ENCODE measurements at regions not wholly inside any gene's neighbourhood (a gene's known extent, or its start where the extent isn't known, plus 50 kb on each side); places are given as distances from the start of the nearest gene placed in this dataset.

DNA sequence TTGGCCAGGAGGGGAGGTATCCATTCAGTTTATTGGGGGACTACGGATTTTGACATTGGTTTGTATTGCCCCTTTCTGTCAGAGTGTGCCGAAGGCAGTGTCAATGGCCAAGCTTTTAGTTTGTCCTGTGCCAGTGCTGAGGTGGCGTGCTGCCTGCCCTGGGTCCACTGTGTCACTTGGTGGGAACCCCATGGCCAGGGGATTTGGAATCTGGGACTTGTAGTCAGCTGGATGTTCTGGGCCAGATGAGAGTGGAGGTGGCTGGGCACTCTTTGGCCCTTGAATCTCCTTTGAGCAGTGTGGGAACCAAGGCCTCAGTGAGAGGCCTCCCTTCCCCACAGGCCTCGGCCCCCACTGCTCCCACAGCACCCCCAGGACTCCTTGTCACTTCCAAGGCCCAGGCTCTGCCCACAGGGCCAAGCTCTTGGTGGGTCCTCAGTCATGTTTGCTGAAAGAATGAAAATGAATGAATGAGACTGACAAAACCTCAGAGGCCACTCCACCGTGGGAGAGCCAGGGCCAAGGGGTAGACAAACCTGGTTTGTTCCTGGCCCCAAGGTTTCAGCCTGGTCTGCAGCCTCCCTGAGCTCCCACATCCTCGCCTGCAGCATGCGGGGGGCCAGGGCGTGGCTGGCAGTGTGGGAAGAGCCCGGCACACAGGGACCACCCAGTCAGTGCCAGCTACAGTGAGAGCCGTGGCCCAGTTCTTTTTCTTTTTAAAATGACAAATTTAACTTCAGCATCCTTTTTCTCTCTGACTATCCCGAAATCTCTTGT, 412.2 kb downstream of the MATN1 start:
- no peak for DNase-seq

DNA sequence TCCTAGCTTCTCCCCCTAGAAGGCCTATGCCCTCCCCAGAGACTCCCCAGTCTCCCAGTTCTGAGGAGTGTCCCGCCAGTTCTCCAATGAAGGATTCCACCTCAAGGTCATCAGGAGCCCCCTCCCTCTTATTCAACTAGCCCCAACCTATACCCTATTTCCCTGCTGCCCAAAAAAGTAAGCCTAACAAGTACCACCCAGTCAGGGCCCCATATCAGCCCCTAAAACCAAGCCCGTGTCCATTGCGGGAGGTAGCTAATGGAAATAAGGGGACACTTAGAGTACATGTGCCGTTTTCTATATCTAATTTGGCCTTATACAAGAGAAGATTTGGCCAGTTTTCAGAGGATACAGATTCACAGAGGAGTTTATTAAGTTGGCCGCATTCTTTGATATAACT, 416.2 kb downstream of the MATN1 start:
- no peak for DNase-seq

DNA sequence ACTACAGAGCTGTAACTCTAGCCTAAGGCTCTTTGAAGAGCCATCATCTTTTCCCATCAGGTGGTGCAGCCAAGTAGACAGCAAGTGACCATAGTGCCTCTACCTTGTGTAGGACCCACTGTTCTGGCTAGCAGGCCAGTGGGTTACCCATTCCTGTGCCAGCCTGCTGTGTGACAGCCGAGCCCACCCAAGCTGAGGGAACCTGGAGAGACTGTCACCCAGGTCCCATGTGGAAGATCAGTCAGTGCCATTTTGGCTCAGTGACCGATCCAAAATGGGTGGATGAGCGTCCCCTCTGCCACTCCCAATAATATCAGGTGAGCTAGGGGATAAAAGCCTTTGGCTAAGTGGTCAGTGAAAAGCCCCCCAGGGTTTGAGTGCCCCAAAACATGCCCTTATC, 417.9 kb downstream of the MATN1 start:
- DNase-seq, result no peak

DNA sequence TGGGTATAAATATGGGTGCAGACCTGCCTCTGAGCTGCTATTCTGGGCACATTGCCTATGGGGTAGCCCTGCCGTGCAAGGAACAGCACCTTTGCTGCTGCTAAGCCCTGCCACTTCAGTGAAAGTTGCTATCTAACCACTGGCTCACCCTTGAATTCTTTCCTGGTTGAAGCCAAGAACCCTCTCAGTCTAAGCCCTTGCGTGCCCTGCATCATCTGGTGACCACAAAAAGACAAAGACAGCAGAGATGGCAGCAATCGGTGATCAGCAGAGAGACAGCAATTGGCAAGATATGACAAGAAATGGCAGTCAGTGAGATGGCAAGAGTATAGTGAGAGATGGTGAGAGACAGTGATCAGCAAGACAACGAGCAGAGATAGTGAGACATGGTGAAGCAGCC, 418.3 kb downstream of the MATN1 start:
- no peak for DNase-seq

DNA sequence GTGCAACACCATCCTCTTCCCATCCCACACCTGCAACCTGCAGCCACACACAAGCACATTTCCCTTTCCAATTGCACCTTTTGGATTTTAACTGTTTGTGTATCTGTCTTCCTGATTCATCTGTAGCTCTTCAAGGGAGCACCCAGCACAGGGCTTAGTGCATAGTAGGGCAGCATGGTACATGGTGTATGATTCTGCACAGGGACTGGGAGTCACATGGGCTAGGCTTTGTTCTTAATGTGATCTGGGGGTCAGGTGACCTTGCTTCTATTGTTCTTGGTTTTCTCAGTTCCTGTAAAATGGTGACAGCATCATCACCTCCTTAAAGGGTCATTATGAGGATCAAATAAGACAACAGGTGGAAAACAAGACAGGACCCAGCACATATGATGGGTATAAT, 419.3 kb downstream of the MATN1 start:
- no peak for DNase-seq

DNA sequence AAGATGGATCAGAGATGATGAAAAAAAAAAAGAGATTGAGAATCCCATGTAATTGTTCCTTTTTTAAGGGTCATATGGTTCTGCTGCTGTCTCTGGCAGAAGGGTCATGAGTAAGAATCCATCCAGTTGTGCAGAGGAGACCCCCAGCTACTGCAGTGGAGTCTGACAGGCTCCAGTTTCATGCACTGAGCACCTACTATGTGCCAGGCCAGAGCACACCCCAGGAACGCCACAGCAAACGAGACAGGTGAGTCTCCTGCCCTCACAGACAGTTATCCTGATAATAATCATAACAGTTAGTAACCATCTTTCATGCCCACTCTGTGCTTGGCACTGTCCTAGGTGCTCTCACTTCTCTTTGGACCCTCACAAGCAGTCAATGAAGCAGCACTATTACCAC, 420.0 kb downstream of the MATN1 start:
- DNase-seq, result no peak

DNA sequence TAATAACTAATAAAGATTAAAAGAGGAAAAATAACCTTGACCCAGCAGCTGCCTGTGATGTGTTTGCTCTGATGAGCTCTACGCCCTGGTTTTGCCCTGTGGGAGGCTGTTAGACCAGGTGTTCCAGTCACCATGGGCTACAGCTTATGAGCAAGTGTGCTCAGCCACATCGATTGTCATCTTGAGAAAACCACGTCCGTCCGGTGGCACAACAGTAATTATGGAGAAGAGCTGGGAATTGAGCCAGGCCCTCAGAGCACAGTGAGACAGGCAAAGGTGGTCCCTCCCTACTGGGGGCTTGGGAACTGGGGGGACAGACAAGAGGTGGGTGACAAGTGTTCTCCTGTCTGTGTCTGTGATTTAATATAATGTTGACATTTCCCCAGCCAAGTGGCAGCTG, 420.5 kb downstream of the MATN1 start:
- DNase-seq, result no peak

DNA sequence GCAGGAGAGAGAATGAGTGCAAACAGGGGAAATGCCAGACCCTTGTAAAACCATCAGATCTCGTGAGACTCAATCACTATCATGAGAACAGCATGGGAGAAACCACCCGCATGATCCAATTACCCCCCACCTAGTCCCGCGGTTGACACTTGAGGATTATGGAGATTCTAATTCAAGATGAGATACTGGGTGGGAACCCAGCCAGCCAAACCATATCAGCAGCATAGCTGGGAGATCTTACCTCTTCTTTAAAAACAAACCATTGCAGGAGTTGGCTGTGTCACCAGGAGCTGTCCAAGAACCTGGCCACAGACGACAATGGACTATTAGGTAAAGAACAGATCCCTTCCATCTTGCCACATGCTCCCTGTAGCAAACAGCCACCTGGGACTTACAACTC, 422.7 kb downstream of the MATN1 start:
- no peak for DNase-seq

DNA sequence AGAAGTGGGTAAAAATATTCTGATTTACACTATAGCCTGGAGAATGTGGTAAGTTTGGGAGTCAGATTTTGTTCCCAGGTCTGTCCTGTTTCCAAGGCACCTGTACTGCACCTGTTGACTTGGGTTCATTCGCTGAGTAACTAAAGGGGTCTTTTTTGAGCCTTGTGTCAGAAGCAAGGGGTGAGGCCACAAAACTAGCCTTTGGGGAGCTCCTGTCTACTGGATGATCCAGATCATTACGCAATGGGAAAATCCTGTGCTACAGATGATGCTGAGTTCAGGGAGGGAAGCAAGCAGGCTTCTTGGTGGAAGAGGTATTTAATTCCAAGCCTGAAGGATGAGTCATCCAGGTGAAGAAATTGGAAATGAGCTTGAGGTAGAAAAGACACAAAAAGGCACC, 424.0 kb downstream of the MATN1 start:
- no peak for DNase-seq

DNA sequence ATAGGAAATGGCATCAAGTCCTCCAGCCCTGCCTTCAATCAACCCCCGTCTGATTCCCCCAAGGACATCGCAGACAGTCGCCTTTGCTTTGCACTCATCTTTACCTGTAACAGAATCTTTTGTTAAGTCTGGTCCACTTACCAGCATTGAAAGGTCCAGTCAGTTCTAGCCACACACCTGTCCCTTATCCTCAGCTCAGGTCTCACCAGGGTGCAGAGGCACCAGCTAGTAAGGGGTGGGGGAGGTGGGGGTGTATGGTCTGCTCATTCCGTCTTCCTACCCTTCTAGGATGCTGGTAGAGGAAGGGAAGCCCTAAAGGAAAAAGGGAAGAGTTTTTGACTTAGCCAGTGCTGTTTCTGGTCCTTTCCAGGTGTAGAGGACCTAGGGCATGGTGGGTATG, 427.7 kb downstream of the MATN1 start:
- no peak for DNase-seq

DNA sequence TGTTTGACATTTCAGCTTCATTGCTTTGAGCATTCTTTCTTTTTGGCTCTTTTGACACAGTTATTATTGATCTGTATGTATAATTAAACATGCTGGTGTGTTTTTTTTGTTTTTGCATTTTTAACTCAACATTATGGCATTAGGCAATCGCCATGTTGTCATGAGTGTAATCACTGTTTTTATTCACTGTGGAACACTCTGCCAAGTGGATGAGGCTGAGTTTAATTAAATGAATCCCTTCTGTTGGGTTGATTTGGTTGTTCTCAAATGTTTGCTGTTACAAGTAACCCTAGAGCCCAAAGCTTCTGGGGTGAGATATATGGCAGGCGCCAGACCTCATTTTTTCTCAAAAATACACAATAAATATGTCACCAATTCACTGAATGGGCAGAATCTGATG, 428.1 kb downstream of the MATN1 start:
- DNase-seq, result no peak

DNA sequence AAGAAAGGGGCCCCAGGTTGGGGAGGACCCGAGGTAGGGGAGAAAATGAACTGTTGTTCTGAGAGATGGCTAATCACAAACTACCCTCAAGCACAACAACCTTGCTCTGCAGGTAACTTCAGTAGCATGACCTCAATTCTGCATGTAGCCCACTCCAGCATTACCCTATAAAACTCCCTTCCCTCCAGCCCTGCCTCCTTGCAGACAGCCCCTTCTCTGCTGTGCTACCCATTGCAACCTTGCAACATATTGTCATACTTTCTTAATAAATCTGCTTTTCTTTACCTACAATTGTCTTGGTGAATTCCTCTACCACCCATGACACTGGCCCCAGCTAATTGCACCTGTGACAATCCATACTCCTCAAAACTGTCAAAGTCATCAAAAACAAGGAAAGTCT, 428.9 kb downstream of the MATN1 start:
- no peak for DNase-seq

DNA sequence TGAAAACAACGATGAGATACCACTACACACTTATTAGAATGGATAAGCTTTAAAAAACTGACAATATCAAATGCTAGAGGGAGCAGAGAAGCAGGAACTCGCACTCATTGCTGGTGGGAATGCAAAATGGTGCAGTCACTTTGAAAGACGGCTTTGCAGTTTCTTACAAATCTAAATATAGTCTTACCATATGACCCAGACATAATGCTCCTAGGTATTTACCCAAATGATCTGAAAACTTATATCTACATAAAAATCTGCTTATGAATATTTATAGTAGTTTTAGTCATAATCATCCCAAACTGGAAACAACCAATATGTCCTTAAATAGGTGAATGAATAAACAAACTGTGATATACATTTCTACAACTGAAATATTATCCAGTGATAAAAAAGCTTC, 430.9 kb downstream of the MATN1 start:
- DNase-seq, result no peak

DNA sequence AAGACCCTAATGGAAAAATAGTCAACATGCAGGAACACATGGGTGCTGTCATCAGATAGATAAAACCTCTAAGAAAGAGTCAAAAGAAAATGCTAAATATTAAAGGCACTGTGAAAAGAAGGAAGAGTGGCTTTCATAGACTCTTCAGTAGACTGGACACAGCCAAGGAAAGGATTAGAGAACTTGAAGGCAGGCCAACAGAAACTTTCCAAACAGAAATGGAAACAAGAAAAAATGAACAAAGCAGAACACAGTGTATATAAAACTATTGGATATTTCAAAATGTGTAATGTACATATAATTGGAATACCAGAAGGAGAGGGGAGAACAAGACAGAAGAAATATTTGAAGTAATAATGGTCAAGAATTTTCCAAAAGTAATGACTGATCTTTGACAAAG, 431.9 kb downstream of the MATN1 start:
- no peak for DNase-seq

DNA sequence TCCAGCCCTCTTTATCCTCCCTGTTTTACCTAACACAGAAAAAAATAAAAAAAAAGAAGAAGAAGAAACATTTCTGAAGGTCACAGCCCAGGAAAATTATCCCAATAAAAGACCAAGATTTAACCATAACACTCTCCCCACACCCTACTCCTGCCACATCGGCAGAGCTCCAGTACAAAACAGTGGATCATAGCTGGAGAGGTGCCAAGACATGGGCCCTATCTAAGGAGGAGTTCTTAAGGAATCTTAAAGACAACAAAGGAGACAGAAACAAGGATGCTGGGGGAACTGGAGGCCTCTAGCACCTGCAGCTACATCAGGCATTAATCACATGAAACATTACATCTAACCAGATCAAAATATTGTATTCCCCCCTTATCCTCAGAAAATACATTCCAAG, 432.8 kb downstream of the MATN1 start:
- no peak for DNase-seq

DNA sequence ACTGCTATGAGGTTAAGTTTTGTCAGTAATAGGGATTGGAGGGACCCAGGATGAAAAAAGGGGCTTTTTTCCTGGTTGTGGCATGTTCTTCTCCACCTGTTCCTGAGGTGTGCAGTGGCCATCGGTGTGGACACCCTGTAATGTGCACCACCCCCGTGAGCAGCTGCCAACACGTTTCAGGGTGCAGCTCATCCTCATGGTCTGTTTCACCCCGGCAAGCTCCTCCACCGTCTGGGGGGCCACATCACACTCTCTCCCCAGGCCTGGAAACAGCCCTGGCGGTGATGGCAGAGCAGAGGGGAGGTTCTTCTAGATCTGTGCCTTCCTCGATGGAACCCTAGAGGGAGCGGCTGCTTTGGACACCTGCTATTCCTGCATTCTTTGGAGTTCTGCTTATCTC, 435.4 kb downstream of the MATN1 start:
- no peak for DNase-seq

DNA sequence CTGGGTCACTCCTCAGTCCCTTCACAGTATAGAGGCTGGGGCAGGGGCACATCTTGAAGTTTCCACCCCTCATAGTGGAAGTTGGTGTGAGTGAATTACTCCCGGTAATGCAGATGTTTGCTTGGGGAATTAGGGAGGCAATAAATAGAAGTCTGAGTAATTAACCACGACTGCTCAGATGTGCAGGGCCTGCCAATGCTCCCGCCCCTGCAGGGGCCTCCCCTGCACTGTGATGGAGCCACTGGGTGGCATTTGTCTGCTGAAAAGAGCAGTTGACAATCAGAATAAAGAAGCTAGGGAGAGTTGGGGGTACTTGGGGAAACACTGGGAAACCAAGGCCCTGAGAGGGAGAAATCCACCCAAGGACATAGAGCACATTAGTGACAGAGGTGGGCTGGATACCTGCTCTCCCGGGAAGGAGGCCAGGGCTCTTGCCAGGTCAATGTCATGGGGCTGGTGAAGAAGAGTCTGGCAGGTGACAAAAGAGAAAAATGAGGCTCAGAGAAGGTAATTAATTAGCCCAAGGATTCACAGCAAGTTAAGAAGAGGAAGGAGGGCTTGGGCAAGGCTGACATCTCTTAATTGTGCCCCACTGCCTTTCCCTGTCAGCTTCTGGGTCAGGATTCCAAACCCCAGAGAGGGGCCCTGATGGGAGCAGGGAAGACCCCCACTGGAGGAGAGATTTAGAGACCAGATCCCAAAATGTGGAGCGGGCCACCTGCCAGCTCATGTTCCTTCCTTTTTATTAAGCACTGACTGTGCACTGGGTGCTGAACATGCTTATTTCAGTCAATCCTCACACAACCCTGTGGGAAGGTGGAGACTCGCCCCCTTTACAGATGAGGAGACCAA, 436.2 kb downstream of the MATN1 start:
- DNase-seq, result no peak

DNA sequence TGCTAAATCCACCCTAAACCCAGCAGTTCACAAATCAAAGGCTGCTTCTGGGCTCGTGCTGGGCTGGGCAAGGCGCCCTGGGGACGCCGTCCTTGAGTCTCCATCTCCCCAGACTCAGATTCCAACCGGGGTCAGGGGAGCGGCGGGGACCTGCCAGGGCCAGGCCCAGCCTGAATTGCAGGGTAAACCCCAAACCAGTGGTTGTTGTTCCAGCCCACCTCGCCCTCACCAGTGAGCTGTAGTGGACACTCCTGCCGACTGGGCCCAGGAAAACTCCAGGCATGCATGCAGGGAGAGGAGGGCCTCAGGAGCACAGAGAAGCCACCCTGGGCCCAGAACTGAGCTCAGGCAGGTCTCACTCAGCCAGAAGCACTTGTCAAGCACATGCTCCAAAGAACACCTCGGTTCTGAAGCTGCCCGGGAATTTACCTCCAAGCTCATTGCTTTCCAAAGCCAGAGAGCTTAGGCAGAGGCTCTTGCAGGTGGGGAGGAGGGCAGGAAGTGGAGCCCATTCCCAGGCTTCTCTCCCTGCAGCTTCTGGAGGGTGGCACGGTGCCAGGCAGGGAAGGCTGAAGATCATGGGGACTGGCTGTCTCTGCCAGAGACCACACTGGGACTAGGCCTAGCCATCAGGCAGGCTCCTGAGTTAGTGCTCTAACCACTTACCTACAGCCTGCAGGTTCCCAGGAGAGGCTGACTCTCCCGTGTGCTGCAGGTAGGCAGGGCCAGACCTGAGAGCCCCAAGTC, 437.0 kb downstream of the MATN1 start:
- no peak for DNase-seq

DNA sequence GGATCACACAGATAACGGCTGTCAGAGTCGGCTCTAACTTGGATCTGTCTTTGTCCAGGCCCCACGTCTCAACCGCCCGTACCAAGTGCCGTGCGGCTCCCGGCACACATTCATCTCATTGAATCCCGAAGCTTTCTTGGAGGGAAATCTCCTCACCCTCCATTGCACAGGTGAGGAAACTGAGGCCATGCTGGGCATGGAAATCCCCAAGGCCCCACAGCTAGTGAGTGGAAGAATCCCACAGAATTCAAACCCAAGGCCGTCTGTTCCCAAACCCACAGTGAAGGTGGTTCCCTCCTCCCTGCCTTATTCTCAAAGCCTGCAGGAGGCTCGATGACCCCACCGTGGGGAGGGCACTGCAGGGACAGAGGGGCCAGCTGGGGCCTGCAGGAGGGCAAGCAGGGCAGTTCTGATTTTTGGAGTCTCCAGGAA, 437.9 kb downstream of the MATN1 start:
- no peak for DNase-seq

DNA sequence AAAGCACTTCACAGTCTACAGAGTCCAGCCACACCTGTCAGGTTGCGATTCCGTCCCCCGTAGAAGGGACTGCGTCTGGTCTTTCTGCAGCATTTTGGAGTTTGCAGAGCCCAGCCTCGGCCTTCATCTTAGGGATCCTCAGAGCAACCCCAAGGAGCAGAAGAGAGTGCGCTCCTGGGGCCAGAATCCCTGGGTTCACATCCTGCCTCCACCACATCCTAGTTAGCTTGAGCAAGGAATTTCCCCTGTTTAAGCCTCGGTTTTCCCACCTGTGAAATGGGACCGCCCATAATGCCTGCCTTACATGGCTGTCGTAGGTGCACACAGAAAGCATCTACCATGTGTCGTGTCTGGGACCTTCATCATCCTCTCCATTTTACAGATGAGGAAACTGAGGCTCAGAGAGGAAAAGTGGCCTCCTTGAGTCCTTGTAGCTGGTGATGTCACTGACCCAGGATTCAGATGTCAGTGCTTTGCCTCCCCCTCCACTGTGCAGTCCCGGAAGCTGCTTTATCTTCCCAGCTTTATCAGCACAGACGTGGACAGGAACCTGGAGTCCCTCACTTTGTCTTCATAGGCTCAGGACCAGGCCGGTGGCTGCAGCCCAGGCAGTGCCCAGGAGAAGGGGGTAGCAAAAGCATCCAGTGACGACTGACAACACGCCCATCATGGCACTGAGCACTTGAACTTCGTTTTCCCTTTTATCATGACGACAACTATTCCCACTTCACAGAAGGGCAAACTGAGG, 438.5 kb downstream of the MATN1 start:
- no peak for DNase-seq

DNA sequence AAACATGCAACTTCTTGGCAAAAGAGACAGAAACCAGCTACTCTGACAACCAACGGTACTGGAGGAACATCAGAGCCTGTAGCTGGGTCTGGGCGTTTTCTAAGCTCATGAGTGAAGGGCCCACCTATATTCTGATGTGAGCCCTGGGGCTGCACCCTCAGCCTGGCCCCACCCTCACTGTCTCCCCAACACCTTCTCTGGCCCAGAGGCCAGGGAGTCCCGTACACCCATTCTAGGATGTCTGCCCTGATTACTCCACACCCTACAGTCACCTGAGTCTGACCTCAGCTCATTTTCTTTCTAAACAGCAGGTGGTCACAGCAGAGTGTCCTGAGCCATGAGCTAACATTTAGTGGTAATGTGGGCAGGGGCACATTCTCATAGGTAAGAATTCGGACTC, 439.2 kb downstream of the MATN1 start:
- no peak for DNase-seq

DNA sequence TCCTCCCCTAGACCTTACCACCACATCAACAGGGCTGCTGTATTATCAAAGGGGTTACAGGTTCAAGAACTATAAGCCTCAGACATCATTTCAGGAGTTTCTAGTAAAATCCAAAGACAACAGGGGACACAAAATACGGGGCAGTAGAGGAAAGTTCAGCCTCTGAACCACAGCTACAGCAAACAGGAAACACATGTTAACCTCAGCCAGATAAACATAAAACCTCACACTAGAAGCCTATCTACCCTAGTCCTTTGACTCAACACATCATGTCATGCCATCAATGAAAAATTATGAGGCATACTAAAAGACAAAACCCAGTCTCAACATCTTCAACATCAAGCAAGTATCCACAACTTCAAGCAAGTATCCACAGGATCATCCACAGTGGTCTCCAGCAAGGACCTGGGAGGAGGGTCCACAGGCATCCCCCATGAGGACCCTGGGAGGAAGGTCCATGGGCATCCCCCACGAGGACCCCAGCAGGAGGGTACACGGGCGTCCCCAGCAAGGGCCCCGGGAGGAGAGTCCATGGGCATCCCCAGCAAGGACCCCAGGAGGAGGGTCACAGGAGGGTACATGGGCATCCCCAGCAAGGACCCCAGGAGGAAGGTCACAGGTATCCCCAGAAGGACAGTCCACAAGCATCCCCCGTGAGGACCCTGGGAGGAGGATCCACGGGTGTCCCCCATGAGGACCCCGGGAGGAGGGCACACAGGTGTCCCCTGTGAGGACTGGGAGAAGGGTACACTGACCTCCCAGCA, 440.0 kb downstream of the MATN1 start:
- no peak for DNase-seq

All from CD4-positive, alpha-beta T cell treated with Interleukin-12 subunit alpha and Interleukin-12 subunit beta, for 1 hour (primary cell).